H54 (cell line): ENCODE measurements at regions not wholly inside any gene's neighbourhood (a gene's known extent, or its start where the extent isn't known, plus 50 kb on each side); places are given as distances from the start of the nearest gene placed in this dataset.

Experiments used
- DNase-seq: peaks from one replicate; pipeline ENCODE4 v3.0.0; 2011; ENCODE audit warnings: low spot score, mixed read lengths; ENCODE audit not compliant: insufficient read length
- FAIRE-seq: peaks from 3 replicates; lab custom pipeline; 2011; peaks lifted over from hg19 to GRCh38; lab: Jason Lieb, UNC
- POLR2A ChIP-seq: IDR thresholded peaks from 2 replicates; pipeline ENCODE4 v1.6.1; 2011; ENCODE audit warnings: low read depth, mild to moderate bottlenecking, low read length

DNA sequence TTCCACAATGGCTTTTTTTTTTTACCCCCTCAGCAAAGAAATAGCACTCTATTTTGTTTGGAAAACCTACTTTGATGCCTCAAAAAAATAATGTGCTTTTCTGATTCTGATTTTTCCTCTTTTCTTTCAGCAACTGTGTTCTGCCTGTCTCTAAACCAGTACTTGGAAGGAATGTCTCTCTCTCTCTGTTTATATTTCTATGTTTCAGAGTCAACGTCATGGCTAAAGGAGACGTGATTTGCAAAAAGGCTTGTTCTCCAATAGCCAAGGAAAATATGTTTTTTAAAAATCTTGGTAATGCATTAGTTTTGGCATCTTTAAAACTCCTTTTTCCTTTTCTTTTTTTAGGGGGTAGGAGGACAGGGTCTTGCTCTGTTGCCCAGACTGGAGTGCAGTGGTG lies 56.0 kb upstream of the SDK1 start:
- no peak for TF ChIP-seq POLR2A
- DNase-seq (no peak), FAIRE-seq (no peak)

DNA sequence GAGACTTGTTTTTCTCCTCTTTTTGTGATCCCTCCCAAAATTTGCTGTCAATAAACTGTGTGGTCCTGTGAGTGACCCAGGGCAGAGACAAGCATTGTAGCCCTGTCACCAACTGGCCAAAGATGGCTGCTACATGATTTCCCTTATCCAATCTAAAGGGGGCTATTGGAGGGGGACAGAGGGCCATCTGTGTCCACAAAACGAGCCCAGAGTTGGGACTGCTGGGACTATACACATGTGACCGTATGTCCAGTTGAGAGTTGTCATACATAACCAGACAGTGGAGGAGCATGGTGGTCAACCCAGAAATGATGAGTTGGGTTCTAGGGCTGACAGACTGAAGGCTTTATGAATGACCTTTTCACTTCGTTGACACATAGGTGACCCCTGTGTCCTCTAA lies 55.3 kb upstream of the SDK1 start:
- DNase-seq, result no peak
- TF ChIP-seq POLR2A, result no peak
- no peak for FAIRE-seq

DNA sequence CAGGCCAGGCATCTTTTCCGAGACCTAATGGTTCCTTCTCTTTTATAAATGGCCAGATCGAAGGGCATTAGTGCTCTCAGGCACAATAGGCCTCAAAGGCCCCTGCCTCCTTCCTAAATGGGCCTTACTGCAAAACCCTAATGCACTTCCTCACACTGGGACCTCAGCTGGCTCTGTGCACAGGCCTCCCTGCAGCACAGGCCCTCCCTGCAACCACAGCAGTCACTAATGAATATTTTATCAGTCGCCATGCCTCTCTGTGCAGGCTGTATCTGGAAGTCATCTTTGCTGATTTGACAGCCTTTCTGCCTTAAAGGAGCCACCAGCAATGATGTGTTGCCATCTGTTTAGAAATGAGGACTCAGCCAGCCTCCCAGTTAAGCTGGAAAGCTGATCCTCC lies 54.9 kb upstream of the SDK1 start:
- no peak for DNase-seq
- TF ChIP-seq POLR2A, result no peak
- no peak for FAIRE-seq

DNA sequence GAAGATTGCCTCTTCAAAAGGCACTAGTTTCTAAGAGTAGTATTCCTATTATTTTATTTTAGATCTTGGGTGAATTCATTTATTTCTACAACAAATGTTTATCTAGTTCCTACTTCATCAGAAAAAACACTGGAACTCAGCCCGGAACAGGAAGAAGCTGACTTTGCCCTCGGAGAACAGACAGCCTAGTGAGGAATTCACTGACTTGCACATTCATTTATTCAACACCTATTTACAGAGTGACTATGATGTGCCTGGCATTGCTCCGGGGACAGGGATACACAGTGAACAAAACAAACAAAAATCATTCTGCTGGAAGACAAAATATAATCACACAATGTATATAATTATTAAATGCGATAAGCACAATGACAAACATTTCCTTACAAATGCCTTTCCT lies 54.4 kb upstream of the SDK1 start:
- no peak for TF ChIP-seq POLR2A
- FAIRE-seq, result no peak
- DNase-seq, result no peak

DNA sequence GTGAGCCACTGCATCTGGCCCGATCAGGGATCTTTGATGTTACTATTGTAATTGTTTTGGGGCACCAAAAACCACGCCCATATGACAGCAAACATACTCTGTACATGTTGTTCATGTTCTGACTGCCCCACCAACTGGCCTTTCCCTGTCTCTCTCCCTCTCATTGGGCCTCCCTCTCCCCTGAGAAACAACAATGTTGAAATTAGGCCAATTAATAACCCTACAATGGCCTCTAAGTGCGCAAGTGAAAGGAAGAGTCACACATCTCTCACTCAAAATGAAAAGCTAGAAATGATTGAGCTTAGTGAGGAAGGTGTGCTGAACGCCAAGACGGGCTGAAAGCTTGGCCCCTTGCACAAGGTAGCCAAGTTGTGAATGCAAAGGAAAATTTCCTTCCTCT lies 50.3 kb upstream of the SDK1 start:
- TF ChIP-seq POLR2A, result no peak
- FAIRE-seq (no peak), DNase-seq (no peak)
